GM20000 (cell line): ENCODE measurements at regions not wholly inside any gene's neighbourhood (a gene's known extent, or its start where the extent isn't known, plus 50 kb on each side); places are given as distances from the start of the nearest gene placed in this dataset.

Experiments used
- DNase-seq: peaks from one replicate; pipeline ENCODE4 v3.0.0; 2012; ENCODE audit warnings: low spot score
- TF ChIP-seq, protein P1 (sequence below): IDR thresholded peaks from 2 replicates; pipeline ENCODE4 v1.5.1; 2012; ENCODE audit warnings: mild to moderate bottlenecking, control low read depth; ENCODE audit errors: extremely low read depth, missing control alignments

DNA sequence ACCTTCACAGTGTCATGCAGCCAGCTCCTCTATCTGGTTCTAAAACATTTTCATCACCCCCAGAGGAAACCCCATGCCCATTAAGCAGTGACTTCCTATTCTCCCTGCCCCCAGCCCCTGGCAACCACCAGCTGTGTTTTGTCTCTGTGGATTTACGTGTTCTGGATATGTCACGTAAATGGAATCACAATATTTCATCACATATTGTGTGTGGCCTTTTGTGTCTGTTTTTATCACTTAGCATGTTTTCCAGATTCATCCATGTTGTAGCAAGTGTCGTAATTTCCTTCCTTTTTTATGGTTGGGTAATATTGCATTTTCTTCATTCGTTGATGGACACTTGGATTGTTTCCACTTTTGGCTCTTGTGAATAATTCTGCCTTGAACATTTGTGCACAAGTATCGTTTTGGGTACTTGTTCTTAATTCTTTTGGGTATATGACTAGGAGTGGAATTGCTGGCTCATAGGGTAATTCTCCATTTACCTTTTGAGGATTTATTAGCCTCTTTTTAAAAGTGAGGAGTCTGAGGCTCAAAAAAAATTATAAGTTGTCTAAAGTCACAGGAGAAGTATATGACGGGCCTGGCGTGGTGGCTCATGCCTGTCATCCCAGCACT lies 127.0 kb downstream of the MRPS6 start:
- DNase-seq, result no peak
- TF ChIP-seq, protein P1, sequence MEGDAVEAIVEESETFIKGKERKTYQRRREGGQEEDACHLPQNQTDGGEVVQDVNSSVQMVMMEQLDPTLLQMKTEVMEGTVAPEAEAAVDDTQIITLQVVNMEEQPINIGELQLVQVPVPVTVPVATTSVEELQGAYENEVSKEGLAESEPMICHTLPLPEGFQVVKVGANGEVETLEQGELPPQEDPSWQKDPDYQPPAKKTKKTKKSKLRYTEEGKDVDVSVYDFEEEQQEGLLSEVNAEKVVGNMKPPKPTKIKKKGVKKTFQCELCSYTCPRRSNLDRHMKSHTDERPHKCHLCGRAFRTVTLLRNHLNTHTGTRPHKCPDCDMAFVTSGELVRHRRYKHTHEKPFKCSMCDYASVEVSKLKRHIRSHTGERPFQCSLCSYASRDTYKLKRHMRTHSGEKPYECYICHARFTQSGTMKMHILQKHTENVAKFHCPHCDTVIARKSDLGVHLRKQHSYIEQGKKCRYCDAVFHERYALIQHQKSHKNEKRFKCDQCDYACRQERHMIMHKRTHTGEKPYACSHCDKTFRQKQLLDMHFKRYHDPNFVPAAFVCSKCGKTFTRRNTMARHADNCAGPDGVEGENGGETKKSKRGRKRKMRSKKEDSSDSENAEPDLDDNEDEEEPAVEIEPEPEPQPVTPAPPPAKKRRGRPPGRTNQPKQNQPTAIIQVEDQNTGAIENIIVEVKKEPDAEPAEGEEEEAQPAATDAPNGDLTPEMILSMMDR, result no peak

DNA sequence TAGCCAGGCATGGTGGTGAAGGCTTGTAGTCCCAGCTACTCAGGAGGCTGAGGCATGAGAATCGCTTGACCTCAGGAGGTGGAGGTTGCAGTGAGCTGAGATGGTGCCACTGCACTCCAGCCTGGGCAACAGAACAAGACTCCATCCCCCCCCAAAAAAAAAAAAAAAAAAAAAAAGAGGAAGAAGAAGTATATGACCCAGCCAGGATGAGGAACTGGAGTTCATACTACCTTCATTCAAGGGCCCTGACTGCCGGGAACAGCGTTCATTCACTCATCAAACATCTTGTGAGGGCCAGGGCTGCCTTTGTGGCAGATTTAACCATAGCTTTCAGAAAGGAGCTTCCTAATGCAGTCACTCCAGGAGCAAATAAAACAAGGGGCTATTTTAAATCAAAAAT lies 127.6 kb downstream of the MRPS6 start:
- no peak for DNase-seq
- TF ChIP-seq, protein P1, result no peak

DNA sequence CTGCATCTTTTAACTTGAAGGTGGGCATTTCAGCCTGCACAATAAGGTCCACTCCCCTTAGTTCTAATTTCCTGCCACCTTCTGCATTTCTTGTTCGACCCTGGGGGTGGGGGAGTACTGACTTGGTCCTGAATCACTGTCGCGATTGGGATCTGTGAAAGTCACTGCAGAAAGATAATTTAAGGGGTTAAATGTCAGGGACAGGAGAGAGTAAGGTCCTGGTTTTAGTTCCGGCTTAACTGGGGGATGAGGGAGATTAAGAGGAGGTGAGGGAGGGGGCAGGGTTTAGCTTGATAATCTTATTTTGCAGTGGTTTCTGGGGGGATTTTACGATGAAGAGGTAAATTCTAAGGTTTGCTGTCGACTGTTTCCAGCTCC lies 128.1 kb downstream of the MRPS6 start:
- no peak for DNase-seq
- TF ChIP-seq, protein P1, result no peak

DNA sequence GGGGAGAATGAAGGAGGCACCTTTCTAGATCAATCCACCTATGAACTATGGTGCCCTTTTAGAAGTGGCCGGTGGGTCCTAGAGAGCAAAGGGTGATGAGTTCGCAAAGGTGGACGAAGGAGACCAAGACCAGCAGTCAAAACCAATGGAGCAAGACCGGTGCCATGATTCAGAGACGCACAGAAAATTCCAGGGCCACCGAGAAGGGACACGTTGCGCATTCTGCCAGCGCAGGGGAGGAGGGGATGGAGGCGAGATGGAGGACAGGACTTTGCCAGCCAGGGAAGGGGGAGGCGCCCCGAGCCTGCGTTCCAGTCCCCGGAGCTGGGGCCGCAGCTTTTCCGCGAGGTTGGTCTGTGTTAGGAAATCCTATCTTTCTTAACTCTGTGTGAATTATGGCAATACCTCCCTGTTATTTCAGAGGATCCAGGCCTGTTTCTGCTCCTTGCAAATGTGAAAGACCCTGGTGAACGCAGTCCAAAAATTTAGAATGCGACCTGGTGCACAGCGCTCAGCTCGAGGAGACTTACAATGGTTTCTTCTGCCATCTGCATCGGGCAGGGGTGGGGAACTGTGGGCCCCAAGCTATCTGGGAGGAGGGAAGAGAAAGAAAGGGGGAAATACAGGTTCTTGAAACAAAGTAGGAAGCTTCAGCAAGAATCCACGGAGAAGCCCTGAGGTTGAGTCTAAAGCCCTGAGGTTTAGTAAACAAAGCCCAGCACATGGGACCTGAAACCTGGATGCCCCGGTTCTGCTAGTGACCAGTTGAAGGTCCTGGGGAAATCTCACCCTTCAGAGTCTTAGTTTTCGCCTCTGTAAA lies 129.4 kb downstream of the MRPS6 start:
- no peak for DNase-seq
- TF ChIP-seq, protein P1, result no peak

DNA sequence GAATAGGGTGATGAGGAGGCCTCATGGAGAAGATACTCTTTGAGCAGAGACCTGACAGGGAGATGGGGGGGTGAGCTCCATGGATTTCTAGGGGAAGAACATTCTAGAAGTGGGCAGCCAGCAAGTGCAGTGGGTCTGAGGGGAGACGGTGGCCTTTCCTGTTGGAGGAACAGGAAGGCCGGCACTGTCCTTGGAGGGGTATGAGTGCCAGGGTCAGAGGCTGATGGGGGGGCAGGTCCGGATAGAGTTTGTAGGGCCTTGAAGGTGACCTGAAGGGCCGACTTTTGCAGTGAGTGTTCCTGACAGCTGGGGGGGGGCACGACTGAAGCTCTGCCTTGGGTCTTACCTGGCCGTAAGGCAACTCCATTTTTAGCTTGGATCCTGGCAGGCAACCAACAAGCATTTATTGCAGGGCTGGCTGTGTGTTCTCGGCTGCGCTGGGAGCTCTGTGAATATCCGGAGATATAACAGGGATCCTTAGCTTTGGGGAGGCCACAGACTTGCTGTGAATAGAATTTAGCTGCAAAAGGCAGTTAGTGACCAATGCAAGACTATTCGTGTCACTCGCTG lies 130.6 kb downstream of the MRPS6 start:
- TF ChIP-seq, protein P1, result no peak
- DNase-seq, result no peak

DNA sequence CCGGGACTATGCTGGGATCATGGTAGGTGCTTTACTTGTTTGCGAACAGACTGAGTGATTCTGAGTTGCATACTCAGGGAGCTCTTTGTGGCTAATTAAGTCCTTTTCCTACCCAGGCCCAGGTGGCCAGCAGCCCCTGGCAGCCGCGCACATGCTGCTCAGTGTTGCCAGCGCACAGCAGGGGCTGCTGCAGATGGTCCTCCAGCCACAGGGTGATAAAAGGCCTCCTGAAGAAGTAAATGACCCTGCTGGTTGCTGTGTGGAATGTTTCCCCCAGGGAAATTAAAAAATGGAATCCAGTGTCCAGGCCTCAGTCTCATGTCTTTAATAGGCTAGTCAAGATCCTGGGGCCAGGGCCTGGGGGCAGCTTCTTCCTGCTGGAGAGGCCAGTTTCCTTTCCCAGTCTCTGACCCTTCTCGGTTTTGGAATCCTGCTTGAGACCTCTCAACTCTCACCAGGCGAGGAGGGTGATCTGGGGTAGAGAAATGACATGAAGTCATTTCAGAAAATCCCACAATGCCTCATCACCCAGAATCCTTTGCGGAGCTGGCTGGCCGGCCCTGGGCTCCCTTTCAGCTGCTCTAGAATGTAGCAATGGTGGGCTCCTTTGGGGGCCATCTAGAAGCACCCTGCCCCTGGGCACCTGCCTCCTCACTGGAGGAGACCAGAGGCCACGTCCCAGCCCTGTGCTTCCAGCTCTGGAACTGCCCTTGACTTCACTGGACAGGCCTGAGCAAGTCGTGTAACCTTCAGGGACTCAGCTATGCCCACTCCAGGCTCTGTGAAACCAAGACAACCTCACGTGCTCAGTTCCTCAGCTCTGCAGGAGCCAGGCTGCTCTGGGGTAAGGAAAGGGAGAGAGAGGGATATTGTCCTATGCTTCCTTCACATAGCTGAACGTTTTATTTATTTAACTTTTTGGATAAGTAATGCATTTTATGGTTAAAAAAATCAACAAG lies 131.4 kb downstream of the MRPS6 start:
- TF ChIP-seq, protein P1, result no peak

More for the DNA sequence above, 131.4 kb downstream of the MRPS6 start:
- no peak for DNase-seq
